Gastrocnemius medialis (tissue), 4 donors: ENCODE measurements at regions not wholly inside any gene's neighbourhood (a gene's known extent, or its start where the extent isn't known, plus 50 kb on each side); places are given as distances from the start of the nearest gene placed in this dataset.

ENCODE experiments used
- CTCF ChIP-seq, 5 experiments: fragments of 450-650 bp in 3 of 5; fragments of 200-600 bp in 2 of 5; sonication (generic) in 2 of 5; IDR thresholded peaks in 4 of 5; conservative IDR thresholded peaks in 1 of 5; 1 replicate in 4 of 5; 2 replicates in 1 of 5; pipeline ENCODE4 v1.5.1; 2016 to 2019; ENCODE audit warnings: antibody characterized with exemption in 5 of 5, mild to moderate bottlenecking in 3 of 5, moderate library complexity in 3 of 5
- POLR2A ChIP-seq, 2 donors: fragments of 450-650 bp; IDR thresholded peaks; one replicate each; pipeline ENCODE4 v1.6.1; 2017; ENCODE audit warnings: antibody characterized with exemption in 2 of 2, mild to moderate bottlenecking in 2 of 2, moderate library complexity in 2 of 2

- TF ChIP-seq CTCF (IDR thresholded peaks at IDR 0.05 in 4 of 5, conservative IDR thresholded peaks at IDR 0.05 in 1 of 5) = no peak
- TF ChIP-seq POLR2A (IDR thresholded peaks at IDR 0.05) = no peak
Measured at GRCh38 chr5:121735618-121736017, 116.1 kb upstream of the FTMT start.
